ENCODE measurements at regions not wholly inside any gene's neighbourhood (a gene's known extent, or its start where the extent isn't known, plus 50 kb on each side); places are given as distances from the start of the nearest gene placed in this dataset.

DNA sequence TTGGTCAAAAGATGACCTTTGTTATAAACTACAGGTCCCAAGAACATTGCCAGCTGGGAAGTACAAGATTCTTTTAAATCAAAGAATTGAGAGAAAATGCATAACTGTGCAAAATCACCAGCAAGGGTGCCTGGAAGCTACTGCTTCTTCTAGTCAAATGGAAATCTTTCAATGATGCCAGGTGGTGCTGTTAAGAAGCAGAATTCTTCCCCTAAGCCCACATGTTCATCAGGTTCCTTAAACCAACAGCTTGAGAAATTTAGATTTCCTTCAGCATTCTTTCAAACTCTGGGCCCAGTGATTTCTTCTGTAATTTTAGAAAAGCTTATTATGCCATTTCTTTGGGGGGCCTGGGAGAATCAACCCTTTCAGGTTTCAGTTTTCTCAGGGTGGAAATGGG is 207.8 kb upstream of the WSCD1 start:
- no peak for DNase-seq
- peaks cover 42% of the 10 kb centered on the region for H3K27me3 Mint-ChIP-seq
- no peaks in the 10 kb centered on the region for H3K9me3 ChIP-seq (ENCODE audit: control insufficient read depth, low read length, poor library complexity, severe bottlenecking)
- no peak for ATAC-seq
- H3K27ac Mint-ChIP-seq = no peak overlapping the region
- no peak overlapping the region for H3K4me3 Mint-ChIP-seq
- no peaks in the 10 kb centered on the region for H3K36me3 Mint-ChIP-seq (ENCODE audit: low read depth)
- no peaks in the 10 kb centered on the region for H3K4me1 Mint-ChIP-seq

DNA sequence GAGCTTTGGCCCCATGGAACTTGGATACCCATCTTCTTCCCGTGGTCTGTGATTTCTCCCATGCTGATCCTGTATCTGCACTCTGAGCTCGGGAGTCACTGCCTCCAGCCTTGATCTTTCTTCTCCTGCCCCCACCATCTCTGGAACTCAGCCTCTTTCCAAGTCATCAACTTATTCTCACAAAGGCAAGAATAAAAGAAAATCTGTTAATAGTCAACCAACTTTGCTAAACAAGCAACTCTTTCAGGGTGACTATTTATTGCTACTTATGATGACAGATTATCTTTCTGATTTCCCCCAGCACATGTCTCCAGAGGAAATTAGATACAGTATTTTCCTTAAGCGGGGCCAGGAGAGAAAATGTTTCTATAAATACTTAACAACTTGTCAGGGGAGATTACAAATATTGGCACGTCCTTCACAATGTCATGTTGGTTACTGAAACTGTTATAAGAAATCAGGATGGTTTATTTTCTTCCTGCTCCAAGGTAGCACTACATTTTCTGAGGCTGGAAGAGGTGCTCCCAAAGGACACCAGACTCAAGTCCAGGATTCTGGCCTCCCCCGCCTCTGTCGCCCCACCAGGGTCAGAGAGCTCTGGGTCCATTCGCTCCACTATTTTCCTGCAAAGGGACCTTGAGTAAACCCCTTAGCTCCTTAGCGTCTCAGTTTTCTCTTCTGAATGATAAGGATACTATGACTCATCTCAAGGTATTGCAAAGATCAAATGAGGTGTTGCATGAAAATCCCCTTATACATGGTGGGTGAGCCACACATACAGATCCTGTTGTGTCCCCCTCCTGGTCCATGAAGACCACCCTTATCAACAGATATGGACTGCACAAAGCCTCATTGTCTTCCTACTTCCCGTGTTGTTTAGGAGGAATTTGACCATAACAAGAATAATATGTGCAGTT is 205.2 kb upstream of the WSCD1 start:
- ATAC-seq (no peak), DNase-seq (no peak)
- H3K27me3 Mint-ChIP-seq = peaks cover 39% of the 10 kb centered on the region
- H3K9me3 ChIP-seq (ENCODE audit: control insufficient read depth, low read length, poor library complexity, severe bottlenecking) = no peaks in the 10 kb centered on the region
- H3K36me3 Mint-ChIP-seq (ENCODE audit: low read depth) = no peaks in the 10 kb centered on the region
- no peaks in the 10 kb centered on the region for H3K4me1 Mint-ChIP-seq
- no peak overlapping the region for H3K27ac Mint-ChIP-seq
- H3K4me3 Mint-ChIP-seq = no peak overlapping the region

DNA sequence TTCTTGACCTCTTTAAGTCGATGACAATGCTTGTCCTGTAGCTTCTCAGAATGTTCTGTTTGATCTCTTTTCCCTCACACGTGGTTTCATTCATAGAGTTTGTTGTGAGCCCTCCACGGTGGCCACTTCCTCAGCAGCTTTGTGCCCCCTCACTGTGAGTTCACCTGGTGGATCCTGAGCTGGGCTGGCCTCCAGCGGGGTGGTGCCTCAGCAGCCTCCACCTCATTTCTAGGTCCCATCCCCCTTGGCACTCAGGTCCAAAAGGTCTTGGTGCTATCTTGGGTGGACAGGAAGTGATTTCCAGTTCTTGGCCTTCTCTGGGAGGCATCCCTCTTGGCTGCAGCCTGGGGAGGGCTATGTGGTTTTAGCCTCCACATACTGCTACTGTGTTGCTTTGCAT is 203.2 kb upstream of the WSCD1 start:
- peaks cover 49% of the 10 kb centered on the region for H3K27me3 Mint-ChIP-seq
- no peak overlapping the region for H3K27ac Mint-ChIP-seq
- H3K4me3 Mint-ChIP-seq = no peak overlapping the region
- no peaks in the 10 kb centered on the region for H3K4me1 Mint-ChIP-seq
- no peaks in the 10 kb centered on the region for H3K9me3 ChIP-seq (ENCODE audit: control insufficient read depth, low read length, poor library complexity, severe bottlenecking)
- ATAC-seq = no peak
- H3K36me3 Mint-ChIP-seq (ENCODE audit: low read depth) = no peaks in the 10 kb centered on the region
- DNase-seq = no peak

DNA sequence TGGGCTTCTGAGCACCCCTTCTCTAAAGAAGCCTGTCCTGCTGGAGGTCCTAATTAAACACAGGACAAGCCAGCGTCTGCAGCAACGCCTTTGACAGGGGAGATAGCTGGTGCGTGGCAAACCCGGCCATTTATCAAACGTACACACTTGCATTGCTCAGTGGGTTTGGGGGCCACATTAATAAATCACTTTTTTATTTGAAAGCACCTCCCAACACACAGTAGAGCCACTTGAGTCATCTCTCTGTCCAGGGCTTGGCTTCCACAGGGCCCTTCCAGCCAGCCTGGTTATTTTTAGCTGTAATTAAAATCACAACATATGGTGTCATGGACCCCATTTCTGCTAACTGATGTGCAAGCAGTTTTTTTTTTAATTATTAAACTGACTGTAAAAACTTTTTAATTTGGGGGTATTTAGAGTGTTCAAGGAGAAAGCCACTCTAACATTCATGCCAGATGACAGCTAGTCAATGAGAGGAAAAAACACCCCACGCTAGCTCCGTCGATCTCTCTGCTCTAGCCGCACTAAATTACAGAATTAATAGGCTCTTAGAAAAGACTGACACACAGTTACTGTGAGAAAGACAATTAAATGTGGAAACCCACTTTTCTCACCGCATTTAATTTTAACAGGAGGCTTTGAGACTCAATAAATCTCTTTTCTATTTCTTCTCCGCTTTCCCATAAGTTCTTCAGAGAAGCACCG is 201.0 kb upstream of the WSCD1 start:
- Mint-ChIP-seq H3K27ac (no peak overlapping the region), H3K36me3 (ENCODE audit: low read depth) (no peaks in the 10 kb centered on the region), H3K4me1 (peaks cover 3% of the 10 kb centered on the region), H3K4me3 (no peak overlapping the region), H3K27me3 (peaks cover 40% of the 10 kb centered on the region)
- DNase-seq = no peak
- H3K9me3 ChIP-seq (ENCODE audit: control insufficient read depth, low read length, poor library complexity, severe bottlenecking) = no peaks in the 10 kb centered on the region
- no peak for ATAC-seq

DNA sequence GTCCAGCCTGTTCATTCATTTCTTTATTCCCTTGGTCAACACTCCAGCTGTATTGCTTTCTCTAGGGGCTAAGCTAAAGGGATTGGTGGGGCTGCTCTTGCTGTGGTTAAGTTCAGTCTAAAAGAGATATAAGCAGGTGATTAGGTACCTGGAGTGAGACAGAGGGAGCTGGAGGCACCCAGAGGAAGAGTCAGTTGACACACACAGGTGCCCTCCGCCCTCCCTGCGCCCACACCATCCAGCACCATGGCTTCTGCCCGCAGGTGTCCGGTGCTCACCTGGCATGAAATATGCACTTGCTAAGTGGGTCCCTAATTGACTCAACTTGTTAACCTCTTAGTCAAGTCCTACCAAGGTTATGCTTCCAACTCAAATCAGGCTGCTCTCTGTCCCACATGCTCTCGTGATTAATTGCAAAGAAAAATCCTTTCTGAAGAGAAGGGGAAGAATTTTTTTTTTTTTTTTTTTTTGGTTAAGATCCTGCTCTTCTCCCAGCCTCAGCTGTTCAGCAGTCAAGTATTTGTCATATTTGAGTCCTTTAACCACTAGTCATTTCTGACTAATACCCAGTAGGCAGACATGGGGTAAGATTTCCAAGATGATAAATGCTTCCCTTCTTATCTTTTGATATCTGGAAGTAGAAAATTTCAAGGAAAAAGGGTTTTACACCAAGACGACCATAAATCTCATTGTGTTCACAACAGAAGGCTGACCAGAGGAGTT is 199.8 kb upstream of the WSCD1 start:
- no peaks in the 10 kb centered on the region for H3K36me3 Mint-ChIP-seq (ENCODE audit: low read depth)
- H3K4me3 Mint-ChIP-seq = no peak overlapping the region
- peaks cover 3% of the 10 kb centered on the region for H3K4me1 Mint-ChIP-seq

DNA sequence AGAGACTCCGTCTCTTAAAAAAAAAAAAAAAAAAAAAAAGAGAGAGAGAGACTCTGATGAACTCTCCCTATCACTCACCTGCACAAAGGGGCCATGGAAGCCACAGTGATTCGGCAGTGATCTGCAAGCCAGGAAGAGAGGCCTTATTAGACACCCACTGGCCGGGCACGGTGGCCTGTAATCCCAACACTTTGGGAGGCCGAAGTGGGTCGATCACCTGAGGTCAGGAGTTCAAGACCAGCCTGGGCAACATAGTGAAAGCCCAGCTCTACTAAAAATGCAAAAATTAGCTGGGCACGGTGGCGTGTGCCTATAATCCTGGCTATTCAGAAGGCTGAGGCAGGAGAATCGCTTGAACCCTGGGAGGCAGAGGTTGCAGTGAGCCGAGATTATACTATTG is 198.5 kb upstream of the WSCD1 start:
- Mint-ChIP-seq H3K27me3 (peaks cover 40% of the 10 kb centered on the region), H3K27ac (no peak overlapping the region), H3K4me1 (peaks cover 3% of the 10 kb centered on the region), H3K4me3 (no peak overlapping the region), H3K36me3 (ENCODE audit: low read depth) (no peaks in the 10 kb centered on the region)
- DNase-seq (no peak), ATAC-seq (no peak)
- no peaks in the 10 kb centered on the region for H3K9me3 ChIP-seq (ENCODE audit: control insufficient read depth, low read length, poor library complexity, severe bottlenecking)

More for the DNA sequence above, 199.8 kb upstream of the WSCD1 start:
- H3K27me3 Mint-ChIP-seq = peaks cover 36% of the 10 kb centered on the region
- ATAC-seq (no peak), DNase-seq (no peak)
- H3K9me3 ChIP-seq (ENCODE audit: control insufficient read depth, low read length, poor library complexity, severe bottlenecking) = no peaks in the 10 kb centered on the region
- no peak overlapping the region for H3K27ac Mint-ChIP-seq

DNA sequence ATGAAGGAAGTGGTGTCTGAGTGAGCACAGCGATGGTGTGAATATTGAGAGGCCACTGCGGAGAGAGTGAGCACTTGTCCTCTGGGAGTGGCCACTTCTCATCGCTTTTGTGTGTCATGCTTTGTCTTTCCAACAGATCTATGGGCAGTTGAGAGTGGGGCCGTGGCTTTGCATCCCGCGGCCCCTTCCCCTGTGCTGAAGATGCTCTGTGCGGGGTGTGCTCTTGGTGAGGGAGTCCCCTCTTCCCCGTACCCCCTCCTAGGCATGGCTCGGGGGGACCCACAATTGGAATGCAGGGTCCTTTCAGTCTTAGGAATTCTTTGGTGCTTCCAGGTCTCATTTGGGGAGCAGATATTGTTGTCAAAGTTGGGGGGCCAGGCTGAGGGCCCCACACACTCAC is 197.3 kb upstream of the WSCD1 start:
- H3K27me3 Mint-ChIP-seq = peaks cover 46% of the 10 kb centered on the region
- no peak for ATAC-seq
- H3K4me1 Mint-ChIP-seq = peaks cover 3% of the 10 kb centered on the region
- no peak overlapping the region for H3K4me3 Mint-ChIP-seq
- DNase-seq = no peak
- no peaks in the 10 kb centered on the region for H3K9me3 ChIP-seq (ENCODE audit: control insufficient read depth, low read length, poor library complexity, severe bottlenecking)
- no peaks in the 10 kb centered on the region for H3K36me3 Mint-ChIP-seq (ENCODE audit: low read depth)
- no peak overlapping the region for H3K27ac Mint-ChIP-seq

DNA sequence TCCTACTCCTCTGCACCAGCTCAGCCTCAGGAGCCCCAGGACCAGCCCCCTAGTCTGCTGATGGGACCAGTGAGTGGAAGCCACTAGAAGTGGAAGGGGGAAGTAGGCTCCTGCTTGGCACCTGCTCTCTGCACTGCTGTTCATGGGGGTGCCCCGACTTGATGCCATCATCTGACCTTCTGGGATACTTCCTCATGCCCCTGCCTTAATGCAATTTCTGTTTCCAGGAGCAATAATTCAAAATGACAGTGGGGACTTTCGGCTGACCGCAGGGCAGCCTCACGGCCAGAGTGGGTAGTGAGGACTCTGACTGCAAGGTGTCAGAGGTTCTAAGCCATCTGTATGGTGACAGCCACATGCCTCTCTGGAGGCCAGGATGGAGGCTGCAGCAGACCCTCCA is 196.4 kb upstream of the WSCD1 start:
- ATAC-seq (no peak), DNase-seq (no peak)
- H3K27me3 Mint-ChIP-seq = peaks cover 56% of the 10 kb centered on the region
- peaks cover 3% of the 10 kb centered on the region for H3K4me1 Mint-ChIP-seq
- no peak overlapping the region for H3K4me3 Mint-ChIP-seq
- no peaks in the 10 kb centered on the region for H3K9me3 ChIP-seq (ENCODE audit: control insufficient read depth, low read length, poor library complexity, severe bottlenecking)
- H3K27ac Mint-ChIP-seq = no peak overlapping the region
- H3K36me3 Mint-ChIP-seq (ENCODE audit: low read depth) = no peaks in the 10 kb centered on the region

DNA sequence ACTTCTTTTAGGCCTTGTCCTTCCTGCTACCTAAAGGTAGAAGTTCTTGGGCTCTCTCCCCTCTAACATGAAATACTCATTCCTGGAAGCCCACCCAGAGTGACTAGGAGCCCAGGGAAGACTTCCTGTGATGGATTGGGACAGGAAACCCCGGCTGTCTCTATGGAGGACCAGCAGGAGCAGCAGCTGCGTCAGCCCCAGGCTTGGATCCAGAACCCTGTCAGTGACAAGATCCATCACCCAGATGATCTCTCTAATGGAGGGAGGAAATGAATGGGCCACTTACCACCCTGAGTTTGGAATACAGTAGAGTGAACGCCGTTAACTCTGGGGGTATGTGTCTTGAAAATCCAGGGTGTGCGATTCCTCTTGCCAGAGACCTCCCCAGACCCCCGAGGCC is 195.7 kb upstream of the WSCD1 start:
- ATAC-seq (no peak), DNase-seq (no peak)
- H3K9me3 ChIP-seq (ENCODE audit: control insufficient read depth, low read length, poor library complexity, severe bottlenecking) = no peaks in the 10 kb centered on the region
- H3K4me3 Mint-ChIP-seq = no peak overlapping the region
- H3K4me1 Mint-ChIP-seq = peaks cover 3% of the 10 kb centered on the region
- H3K36me3 Mint-ChIP-seq (ENCODE audit: low read depth) = no peaks in the 10 kb centered on the region
- H3K27me3 Mint-ChIP-seq = peaks cover 63% of the 10 kb centered on the region
- H3K27ac Mint-ChIP-seq = no peak overlapping the region

DNA sequence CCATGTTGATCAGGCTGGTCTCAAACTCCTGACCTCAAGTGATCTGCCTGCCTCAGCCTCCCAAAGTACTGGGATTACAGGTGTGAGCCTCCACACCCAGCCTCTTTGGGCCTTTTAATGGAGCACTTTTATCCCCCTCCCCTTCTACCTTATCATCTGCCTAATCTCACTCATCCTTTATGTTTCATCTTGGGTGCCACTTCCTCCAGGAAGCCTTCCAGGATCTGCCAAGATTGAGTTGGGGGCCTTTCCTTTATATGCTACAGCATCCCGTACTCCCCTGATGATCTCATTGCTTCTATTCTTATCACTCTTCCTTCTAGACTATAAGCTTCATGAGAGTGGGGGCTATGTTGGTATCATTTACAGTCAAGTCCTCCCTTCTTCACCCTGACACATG is 192.8 kb upstream of the WSCD1 start:
- DNase-seq = no peak
- Mint-ChIP-seq H3K27me3 (peaks cover 69% of the 10 kb centered on the region), H3K4me1 (peaks cover 6% of the 10 kb centered on the region), H3K4me3 (no peak overlapping the region), H3K36me3 (ENCODE audit: low read depth) (no peaks in the 10 kb centered on the region), H3K27ac (no peak overlapping the region)
- no peak for ATAC-seq
- no peaks in the 10 kb centered on the region for H3K9me3 ChIP-seq (ENCODE audit: control insufficient read depth, low read length, poor library complexity, severe bottlenecking)

DNA sequence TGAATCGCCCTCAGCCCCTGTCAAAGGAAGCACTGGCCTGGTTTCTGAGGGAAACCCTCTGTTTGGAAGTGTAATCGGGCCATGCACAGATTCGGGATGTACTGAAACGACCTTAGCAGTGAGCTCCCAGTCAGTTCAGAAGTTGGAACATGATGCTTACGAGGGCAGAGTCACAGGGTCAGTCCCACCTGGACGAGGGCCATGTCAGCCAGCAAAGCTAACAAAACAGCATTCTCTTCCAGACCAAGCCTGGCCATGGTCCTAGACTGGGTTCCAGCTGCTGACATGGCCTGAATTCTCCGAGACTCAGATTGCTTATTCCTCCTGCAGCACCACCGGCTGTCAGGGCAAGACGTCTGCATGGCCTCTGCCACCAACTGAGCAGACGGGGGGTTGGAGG is 192.2 kb upstream of the WSCD1 start:
- Mint-ChIP-seq H3K36me3 (ENCODE audit: low read depth) (no peaks in the 10 kb centered on the region), H3K27me3 (peaks cover 71% of the 10 kb centered on the region), H3K4me1 (peaks cover 6% of the 10 kb centered on the region), H3K4me3 (no peak overlapping the region), H3K27ac (no peak overlapping the region)
- H3K9me3 ChIP-seq (ENCODE audit: control insufficient read depth, low read length, poor library complexity, severe bottlenecking) = no peaks in the 10 kb centered on the region
- ATAC-seq (no peak), DNase-seq (no peak)

DNA sequence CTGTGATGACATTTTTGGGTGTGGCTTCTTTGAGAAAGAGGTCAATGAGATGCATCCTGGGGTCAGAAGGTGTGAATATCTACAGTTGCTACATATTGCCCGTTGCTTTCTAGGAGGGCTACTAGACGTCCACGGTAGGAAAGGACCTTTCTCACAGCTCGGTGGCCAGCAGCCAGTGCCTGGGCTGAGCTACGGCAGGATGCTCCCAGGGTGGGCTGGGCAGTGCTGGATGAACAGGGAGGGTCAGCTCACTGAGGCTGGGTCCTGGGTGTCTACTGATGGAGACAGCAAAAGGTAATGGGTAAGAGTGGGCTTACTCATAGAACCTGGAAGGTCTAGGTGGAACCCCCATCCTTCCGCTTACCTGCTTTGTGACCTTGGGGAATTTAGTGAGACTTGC is 188.3 kb upstream of the WSCD1 start:
- Mint-ChIP-seq H3K4me1 (peaks cover 3% of the 10 kb centered on the region), H3K4me3 (no peak overlapping the region), H3K27ac (no peak overlapping the region), H3K36me3 (ENCODE audit: low read depth) (no peaks in the 10 kb centered on the region), H3K27me3 (peaks cover 60% of the 10 kb centered on the region)
- no peaks in the 10 kb centered on the region for H3K9me3 ChIP-seq (ENCODE audit: control insufficient read depth, low read length, poor library complexity, severe bottlenecking)
- ATAC-seq (no peak), DNase-seq (no peak)
